Colon (tissue), 2 donors: ENCODE measurements at regions not wholly inside any gene's neighbourhood (a gene's known extent, or its start where the extent isn't known, plus 50 kb on each side); places are given as distances from the start of the nearest gene placed in this dataset.

Experiments used
- FAIRE-seq: peaks from 2 replicates; lab custom pipeline; 2012; peaks lifted over from hg19 to GRCh38; lab: Jason Lieb, UNC
- donor health status: control.
- donor health status: control.

DNA sequence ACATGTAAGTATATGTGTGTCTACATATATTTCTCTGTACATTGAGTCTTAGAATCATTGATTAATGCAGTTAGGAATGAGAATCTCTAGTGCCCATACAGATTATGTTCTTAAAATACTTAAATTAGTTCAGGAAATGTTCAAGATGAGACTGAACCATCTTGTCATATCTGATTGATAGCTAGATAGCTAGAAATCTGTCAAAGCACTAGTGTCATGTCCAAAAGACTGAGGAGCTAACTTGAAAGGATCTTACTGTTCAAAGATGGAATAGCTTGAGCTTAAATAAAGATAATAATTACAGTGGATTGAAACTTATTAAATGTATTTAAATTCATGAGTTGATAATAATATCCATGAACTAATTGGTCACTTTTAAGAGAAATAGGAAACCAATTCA is 191.7 kb upstream of the TCF21 start:
- no peak for FAIRE-seq

- no peak for FAIRE-seq
These were observed 191.2 kb upstream of the TCF21 start for GRCh38 chr6:133697666-133698065.

DNA sequence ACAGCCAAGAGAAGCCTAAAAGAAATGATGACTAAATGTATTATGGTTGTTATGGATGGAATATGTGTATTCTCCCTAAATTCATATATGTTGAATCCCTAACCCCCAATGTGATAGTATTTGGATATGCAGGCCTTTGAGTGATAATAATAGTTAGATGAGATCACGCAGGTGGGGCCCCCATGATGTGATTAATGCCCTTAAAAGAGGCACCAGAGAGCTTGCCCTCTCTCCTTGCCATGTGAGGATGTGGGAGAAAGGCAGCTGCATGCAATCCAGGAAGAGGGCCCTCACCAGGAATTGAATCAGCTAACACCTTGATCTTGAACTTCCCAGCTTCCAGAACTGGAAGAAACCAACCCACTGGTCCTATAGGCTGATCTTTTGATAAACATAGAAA is 190.6 kb upstream of the TCF21 start:
- FAIRE-seq: no peak

DNA sequence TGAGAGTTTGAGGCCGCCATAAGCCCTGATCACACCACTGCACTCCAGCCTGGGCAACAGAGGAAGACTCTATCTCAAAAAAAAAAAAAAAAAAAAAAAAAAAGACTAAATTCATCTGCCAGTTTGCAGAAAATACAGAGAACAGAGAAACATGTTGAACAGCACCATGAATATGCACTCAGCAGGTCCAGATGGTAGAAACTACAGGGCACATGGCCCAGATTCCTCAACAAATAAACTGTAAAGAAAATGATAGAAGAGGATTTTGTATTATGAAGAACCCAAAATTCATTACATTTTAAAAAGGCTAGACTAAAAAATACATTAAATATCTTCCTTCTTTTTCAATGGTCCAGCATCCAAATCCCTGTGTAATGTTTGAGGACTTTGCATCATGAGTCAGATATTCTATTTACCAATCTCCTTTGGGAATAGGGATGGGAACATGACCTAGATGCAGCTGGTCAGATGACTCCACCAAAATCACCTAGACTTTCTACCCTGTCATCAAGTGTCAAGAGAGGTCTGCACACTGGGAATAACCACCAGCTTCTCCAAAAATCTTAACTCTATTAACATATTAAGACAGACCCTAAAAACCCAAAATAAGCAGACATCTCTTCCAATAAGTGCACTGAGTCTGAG is 189.1 kb upstream of the TCF21 start:
- FAIRE-seq: no peak

- no peak for FAIRE-seq
These were observed 187.1 kb upstream of the TCF21 start for GRCh38 chr6:133701633-133702331.

DNA sequence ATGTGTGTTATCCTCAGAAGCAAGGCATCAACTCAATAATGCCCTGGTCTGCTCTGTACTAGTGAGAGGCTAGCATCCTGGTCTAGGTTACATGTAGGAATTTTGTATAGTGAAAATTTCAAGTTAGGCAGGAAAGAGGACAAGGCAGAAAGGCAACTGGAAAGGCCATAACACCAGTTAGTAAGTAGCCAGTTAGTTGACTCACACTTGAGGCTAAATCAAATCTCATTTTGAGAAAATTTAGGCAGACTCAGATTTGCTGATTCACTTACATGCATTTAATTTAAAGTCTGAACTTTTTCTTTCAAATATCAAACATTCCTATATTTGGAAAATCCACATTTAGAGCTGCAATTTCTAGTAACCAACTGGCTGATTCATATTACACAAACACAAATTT is 184.5 kb upstream of the TCF21 start:
- no peak for FAIRE-seq

- FAIRE-seq: no peak
These were observed 183.8 kb upstream of the TCF21 start for GRCh38 chr6:133705066-133705465.

DNA sequence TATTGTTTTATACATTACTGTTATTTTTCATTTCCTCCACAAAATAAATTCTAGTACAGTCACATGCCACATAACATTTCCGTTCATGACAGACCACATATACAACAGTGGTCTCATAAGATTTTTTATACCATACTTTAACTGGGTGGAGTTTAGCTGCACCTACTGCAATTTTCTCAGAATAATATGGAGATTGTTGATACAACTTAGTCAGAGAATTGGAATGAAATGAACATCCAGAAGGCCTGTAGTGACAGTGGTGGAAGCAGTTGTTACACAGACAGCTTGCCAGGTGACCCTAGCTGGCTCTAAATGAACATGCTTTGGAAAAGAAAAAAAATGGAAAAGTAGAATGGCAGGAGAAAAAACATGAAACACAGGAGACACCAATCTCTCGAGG is 183.2 kb upstream of the TCF21 start:
- no peak for FAIRE-seq

- FAIRE-seq: no peak
These were observed 181.5 kb upstream of the TCF21 start for GRCh38 chr6:133707456-133707855.

DNA sequence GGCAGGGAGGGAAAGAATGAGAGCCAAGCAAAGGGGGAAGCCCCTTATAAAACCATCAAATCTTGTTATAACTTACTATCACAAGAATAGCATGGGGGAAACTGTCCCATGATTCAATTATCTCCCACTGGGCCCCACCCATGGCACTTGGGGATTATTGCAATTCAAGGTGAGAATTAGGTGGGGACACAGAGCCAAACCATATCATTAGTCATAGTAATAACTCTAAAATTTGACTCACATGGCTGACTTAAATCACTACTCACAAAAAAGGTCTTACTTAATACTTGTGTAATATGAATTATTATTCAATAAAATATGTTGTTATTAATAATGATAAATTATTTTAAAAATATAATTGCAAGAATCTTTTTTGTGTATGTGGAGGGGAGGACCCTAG is 178.1 kb upstream of the TCF21 start:
- no peak for FAIRE-seq

- FAIRE-seq: no peak
These were observed 173.6 kb upstream of the TCF21 start for GRCh38 chr6:133715270-133715669.

GRCh38 chr6:133724726-133725125 is 164.2 kb upstream of the TCF21 start:
- FAIRE-seq: no peak

DNA sequence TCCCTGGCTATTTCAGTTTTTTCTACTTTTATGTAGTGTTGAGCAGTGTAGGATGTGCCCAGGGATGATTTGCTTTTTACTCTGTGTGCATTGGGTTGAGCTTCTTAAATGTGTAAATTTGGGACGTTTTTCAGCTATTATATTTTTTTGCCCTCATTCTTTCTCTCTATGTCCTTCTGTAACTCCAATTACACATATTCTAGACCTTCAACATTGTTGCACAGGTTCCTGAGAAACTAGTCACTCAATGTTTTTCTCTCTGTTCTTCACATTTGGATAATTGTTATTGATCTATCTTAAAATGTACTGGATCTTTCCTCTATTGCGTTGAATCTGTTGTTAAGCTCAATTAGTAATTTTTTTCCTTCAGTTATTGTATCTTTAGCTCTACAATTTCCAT is 162.7 kb upstream of the TCF21 start:
- FAIRE-seq: no peak

- FAIRE-seq: no peak
These were observed 158.0 kb upstream of the TCF21 start for GRCh38 chr6:133730881-133731280.

- no peak for FAIRE-seq
These were observed 148.7 kb upstream of the TCF21 start for GRCh38 chr6:133740218-133740617.

DNA sequence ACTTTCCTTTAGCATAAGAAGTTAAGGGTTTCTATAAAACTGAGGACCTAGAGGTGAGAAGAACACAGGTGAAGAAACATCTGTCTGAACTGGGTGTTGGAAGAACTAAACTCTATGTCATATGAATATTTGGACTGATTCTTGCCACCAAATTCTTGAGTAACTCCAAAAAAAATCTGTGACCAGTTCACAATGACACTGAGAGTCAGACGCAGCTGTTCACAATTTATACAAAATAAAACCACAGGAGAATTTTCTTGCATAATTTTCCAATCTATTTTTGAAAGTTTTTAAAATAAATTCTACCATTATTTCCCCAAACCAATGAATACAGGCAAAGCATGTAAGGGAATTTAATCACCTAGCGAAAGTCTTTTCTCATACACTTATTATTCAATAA is 148.1 kb upstream of the TCF21 start:
- no peak for FAIRE-seq

- no peak for FAIRE-seq
These were observed 147.5 kb upstream of the TCF21 start for GRCh38 chr6:133741375-133741861.

DNA sequence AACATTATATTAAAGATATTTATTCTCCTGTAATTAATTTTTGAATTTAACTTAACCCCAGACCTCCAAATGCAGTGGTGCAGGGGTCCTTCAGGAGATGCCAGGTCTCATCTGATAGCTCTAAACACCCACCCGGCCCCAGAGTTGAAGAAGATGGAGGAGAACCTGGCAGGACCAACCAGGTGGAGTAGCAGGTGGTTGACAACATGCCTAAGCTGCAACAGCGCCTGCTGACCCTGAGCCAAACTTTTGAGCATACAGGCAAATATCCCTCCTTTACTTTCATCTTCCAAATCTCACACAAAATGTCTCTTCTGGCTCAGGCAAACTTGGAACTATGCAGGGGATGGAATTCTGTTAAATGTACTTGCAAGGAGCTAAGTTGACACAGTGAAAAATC is 145.3 kb upstream of the TCF21 start:
- no peak for FAIRE-seq

GRCh38 chr6:133746417-133746770 is 142.5 kb upstream of the TCF21 start:
- FAIRE-seq: no peak

- FAIRE-seq: no peak
These were observed 140.3 kb upstream of the TCF21 start for GRCh38 chr6:133748628-133749027.

- FAIRE-seq: no peak
These were observed 139.5 kb upstream of the TCF21 start for GRCh38 chr6:133749427-133749826.

- FAIRE-seq: no peak
These were observed 136.8 kb upstream of the TCF21 start for GRCh38 chr6:133752129-133752528.

DNA sequence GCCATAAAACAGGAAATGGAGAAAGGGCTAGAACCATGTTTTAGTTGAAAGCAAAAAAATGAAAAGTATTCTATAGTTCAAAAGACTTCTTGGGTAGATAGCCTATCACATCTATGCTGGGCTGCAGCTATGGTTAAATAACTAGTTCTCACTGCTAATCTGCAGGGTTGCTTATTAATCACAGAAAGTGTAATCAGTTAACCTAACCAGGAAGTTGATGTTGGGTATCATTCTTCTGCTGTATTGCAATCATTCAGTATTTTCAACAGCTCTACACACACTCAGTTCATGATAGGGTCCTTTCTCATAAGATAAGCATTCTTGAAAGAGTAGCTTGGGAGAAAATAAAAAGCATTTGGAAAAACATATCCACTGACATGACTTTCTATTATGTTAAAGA is 135.2 kb upstream of the TCF21 start:
- no peak for FAIRE-seq

DNA sequence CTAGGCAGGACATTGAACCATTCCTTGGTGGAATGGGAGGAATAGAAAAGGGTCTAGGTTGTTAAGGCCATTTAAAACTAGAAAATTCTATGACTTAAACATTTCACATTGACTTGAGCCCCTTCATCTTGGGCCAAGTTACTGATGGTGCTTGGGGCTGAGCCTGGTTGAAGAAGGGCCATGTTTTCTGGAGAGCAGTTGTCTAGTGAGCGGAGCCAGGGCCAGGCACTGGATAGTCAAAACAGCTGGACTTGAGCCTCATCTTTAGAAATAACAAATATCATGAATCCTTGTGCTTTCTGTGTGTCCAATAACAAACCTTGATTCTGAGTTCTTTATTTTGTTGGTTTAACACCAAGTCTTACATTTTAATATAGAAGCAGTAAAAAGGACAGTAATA is 134.6 kb upstream of the TCF21 start:
- FAIRE-seq: no peak
